Renal pelvis (tissue), 1 donor: ENCODE measurements at regions not wholly inside any gene's neighbourhood (a gene's known extent, or its start where the extent isn't known, plus 50 kb on each side); places are given as distances from the start of the nearest gene placed in this dataset.

ENCODE experiments used
- DNase-seq: peaks from one replicate; pipeline ENCODE4 v3.0.0-alpha.2; 2013

- no peak for DNase-seq
These were observed 618.3 kb upstream of the SETBP1 start for GRCh38 chr18:44062345-44062744.

DNA sequence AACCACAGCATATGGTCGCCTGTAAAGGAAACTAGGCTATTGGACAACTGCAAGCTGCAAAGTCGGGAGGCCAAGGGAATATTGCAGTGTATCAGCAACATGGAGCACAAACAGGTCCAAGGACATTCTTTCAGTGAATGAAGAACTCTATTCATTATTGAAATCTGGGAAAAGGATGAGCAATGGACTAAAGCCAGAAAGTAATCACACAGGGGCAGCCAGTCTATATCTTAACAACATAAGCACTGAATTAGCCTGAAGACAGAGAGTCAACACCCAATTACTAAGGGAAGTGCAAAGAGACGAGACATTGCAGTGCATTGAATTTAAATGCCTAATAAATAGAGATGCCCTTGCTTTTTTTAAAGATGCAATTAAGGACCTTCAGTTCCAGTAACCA lies 615.5 kb upstream of the SETBP1 start:
- no peak for DNase-seq

- DNase-seq = no peak
These were observed 614.1 kb upstream of the SETBP1 start for GRCh38 chr18:44066541-44066940.

GRCh38 chr18:44067186-44067585 lies 613.5 kb upstream of the SETBP1 start:
- no peak for DNase-seq

DNA sequence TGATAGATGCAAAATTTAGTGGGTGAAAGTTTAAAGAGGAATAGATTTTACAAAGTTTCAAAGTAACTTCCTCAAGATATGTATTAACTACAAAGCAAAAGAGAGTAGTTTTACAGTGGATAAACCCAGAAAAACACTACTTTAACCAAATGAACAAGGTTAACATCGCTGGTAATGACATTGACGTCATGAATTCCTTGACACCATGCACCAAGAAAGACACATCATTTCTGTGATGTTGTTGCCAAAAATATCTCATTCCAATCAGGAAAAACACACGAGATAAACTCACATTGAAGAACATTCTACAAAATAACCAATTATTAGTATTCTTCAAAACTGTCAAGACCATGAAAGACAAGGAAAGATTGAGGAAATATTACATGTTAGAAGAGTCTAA lies 605.6 kb upstream of the SETBP1 start:
- no peak for DNase-seq

DNA sequence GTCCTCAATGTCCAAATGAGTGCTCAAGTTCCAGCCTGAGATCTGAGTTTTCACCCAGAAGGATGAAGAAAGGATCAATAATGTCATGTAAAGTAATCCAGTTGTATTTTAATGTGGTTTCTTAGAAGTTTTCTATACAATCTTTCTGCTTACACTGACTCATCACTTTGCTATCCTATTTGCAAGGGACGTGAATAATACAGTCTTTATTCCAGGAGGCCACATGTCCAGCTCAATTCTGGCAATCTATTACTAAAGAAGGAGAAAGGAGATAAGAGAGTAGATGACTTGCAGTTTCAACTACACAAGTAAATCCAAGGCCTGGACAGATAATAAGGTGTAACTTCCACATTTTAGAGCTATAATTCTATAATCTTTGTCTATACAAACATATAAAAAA lies 601.1 kb upstream of the SETBP1 start:
- DNase-seq = no peak

- DNase-seq = no peak
These were observed 600.6 kb upstream of the SETBP1 start for GRCh38 chr18:44080054-44080453.

DNA sequence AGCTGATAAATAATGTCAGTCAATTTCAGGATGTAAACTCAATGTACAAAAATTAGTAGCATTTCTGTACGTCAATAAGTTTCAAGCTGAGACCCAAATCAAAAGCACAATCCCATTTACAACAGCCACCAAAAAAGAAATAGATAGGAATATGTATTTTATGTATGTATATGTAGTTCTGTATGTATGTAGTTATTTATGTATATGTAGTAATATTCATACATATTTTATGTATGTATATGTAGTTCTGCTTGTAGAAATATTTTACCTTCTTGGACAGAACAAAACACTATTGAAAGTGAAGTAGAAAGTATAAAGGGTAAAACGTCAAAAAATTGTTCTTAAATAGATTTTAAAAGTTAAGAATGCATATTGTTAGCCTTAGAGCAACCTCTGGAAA lies 591.0 kb upstream of the SETBP1 start:
- no peak for DNase-seq

DNA sequence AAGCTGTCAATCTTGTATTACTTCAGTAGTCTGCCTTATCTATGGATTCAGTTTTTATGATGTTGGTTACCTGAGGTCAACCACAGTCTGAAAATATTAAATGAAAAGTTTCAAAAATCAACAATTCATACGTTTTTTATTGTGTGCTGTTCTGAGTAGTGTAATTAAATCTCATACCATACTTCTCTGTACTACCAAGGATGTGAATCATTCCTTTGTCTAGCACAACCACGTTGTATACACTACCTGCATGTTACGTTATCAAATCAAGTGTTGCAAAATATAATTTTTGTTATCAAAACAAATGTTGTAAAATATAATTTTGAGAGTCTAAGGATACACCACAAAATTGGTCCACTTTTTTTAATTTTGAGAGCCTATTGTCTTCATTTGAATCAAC lies 590.2 kb upstream of the SETBP1 start:
- DNase-seq = no peak

DNA sequence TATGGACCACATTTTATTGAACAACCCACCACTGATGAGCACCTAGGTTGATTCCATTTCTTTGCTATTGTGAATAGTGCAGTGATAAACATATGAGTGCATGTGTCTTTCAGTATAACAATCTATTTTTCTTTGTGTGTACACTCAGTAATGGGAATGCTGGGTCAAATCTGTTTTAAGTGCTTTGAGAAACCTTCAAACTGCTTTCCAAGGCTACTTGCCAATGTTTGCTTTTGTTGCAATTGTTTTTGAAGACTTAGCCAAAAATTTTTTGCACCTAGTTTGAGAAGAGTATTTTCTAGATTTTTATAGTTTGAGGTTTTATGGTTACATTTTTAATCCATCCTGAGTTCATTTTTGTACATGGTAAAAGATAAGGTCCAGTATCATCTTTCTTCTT lies 587.4 kb upstream of the SETBP1 start:
- no peak for DNase-seq

GRCh38 chr18:44096016-44096415 lies 584.7 kb upstream of the SETBP1 start:
- DNase-seq = no peak

- DNase-seq = no peak
These were observed 582.1 kb upstream of the SETBP1 start for GRCh38 chr18:44098551-44099098.

- no peak for DNase-seq
These were observed 573.5 kb upstream of the SETBP1 start for GRCh38 chr18:44107187-44107586.

GRCh38 chr18:44111337-44111736 lies 569.4 kb upstream of the SETBP1 start:
- no peak for DNase-seq

DNA sequence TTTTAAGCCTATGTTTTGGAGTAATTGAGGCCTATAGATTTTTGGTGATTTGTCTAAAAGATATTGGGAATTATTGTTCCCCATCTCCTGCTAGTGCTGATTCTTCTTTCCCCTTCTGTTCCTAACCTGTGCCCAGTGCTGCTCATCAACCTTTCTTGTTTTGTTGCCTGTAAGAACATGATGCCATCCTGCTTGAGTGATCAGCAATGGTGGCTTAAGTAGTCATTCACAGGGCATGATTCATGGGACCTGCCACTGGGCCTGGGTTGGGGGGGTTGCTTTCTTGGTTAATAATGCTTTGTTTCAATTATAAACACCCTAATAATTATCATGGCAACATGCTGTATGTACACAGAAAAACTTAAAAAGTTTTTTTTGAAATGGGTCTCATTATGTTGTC lies 562.9 kb upstream of the SETBP1 start:
- DNase-seq = no peak

- no peak for DNase-seq
These were observed 561.1 kb upstream of the SETBP1 start for GRCh38 chr18:44119607-44120006.

GRCh38 chr18:44123743-44124142 lies 556.9 kb upstream of the SETBP1 start:
- DNase-seq = peak; percentile 5

DNA sequence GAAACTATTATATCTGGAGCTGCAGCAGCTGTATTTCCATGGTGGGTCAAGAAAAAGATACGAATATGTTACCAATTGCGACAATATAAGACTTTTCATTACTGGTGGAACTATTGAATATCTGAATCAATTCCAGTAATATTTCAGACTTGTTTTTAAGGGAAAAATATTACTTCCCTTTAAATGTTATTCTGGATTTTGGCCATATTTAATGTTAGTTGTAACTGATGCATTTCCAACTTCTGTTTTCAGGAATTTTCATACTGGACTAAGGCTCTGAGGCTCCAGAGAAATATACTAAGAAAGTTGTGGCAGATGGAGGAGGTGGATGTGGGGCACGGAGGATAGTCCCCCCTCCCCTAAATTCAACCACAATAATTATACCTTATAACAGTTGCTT lies 555.2 kb upstream of the SETBP1 start:
- no peak for DNase-seq

- DNase-seq = no peak
These were observed 554.1 kb upstream of the SETBP1 start for GRCh38 chr18:44126598-44126997.

- DNase-seq = no peak
These were observed 552.3 kb upstream of the SETBP1 start for GRCh38 chr18:44128365-44128764.

DNA sequence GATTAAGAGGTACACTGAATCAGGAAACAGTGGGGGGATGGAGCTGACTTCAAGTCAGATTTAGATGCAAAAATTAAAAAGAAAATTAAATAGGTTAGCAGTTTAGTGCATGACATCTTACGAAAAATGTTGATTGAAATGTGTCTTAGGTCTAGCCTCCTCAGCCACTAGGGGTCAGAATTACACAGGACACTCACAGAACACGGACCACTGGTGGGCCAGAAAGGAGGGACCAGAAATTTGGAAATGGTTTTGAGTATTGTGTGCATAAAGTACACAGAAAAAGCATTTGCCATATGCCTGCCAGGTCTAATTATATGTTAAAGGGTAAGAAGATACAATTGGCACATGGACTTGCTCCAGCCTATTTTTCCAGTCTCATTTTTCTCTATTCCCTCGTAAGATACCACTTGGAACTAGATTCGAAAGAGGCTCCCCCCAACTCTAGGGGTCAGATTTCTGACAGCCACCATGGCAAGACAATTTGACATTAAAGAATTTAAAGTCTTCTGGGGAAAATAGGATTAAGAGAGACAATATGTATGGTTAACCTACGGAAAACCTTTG lies 550.2 kb upstream of the SETBP1 start:
- DNase-seq = peak; percentile 37

DNA sequence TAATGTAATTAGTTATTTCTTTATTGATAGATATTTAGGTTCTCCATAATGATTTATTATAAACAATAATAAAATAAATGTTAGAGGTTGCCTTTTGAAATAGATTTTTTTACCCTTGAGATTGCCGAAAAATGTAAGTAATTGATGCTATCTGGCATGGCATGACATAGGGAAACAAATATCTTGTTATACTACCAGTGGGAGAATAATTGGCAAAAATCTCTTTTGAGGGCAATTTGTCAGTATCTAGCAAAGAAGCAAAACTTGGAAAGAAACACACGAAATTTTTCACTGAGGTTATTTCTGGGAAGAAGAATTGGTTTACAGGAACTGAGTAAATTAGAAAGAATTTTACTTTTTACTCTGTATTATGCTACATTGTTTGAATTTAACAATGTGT lies 547.2 kb upstream of the SETBP1 start:
- DNase-seq = no peak

GRCh38 chr18:44134447-44134846 lies 546.2 kb upstream of the SETBP1 start:
- DNase-seq = no peak

DNA sequence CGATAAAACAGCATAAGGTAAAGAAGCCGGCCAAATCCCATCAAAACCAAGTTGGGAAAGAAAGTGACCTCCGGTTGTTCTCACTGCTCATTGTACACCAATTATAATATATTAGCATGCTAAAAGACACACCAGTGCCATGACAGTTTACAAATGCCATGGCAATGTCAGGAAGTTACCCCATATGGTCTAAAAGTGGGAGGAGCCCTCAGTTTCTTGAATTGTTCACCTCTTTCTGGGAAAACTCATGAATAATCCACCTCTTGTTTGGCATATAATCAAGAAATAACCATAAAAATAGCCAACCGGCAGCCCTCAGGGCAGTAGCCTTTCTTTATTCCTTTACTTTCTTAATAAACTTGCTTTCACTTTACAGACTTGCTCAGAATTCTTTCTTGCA lies 544.9 kb upstream of the SETBP1 start:
- no peak for DNase-seq

DNA sequence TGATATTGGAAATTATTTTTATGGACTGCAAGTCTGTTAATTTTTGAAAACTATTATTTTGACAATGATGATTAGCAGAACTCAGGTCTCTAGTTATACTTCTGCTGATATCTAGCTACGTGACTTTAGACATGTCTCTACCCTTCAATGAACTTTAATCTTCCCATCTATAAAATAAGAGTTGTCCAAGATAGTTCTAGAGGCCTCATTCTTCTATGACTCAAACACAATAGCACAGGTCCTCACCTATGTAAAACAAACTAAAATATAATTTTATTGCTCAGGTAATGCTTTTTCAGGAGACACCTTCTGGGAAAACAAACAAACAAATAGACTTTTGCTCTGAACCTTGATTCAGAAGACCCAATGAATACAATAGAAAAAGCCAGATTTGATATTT lies 544.4 kb upstream of the SETBP1 start:
- no peak for DNase-seq
